NT2/D1 (cell line): ENCODE measurements at regions not wholly inside any gene's neighbourhood (a gene's known extent, or its start where the extent isn't known, plus 50 kb on each side); places are given as distances from the start of the nearest gene placed in this dataset.
"Not testable (repeated sequence)": the region's sequence is repeated elsewhere in the genome, so short reads cannot be mapped to it uniquely, and the experiment has no call there.

ENCODE experiments used
- DNase-seq: peaks from one replicate; pipeline ENCODE4 v3.0.0-alpha.2; 2011; ENCODE audit warnings: low read depth, low spot score
- H3K27me3 ChIP-seq: 2 replicates; pipeline ENCODE4 v1.6.0; 2011; ENCODE audit warnings: mild to moderate bottlenecking; ENCODE audit not compliant: insufficient read length, insufficient read depth
- H3K36me3 ChIP-seq: 2 replicates; pipeline ENCODE4 v1.6.1; 2011; ENCODE audit warnings: mild to moderate bottlenecking, low read length, mixed read lengths; ENCODE audit not compliant: insufficient read depth, insufficient read length
- H3K4me1 ChIP-seq: 2 replicates; pipeline ENCODE4 v1.5.1; 2011; ENCODE audit not compliant: insufficient read depth, insufficient read length
- H3K4me3 ChIP-seq: 2 replicates; pipeline ENCODE4 v1.5.1; 2011; ENCODE audit warnings: low read depth; ENCODE audit not compliant: insufficient read length
- H3K9ac ChIP-seq: 2 replicates; pipeline ENCODE4 v1.6.0; 2011; ENCODE audit warnings: low read depth; ENCODE audit not compliant: insufficient read length
- H3K9me3 ChIP-seq: 2 replicates; pipeline ENCODE4 v1.5.1; 2011; ENCODE audit warnings: mild to moderate bottlenecking, low read length; ENCODE audit not compliant: insufficient read depth
- SUZ12 ChIP-seq: IDR thresholded peaks from 2 replicates; pipeline ENCODE4 v1.6.1; 2011; ENCODE audit not compliant: insufficient read length, insufficient read depth; ENCODE audit errors: extremely low read depth
- YY1 ChIP-seq: IDR thresholded peaks from 2 replicates; pipeline ENCODE4 v1.6.1; 2011; ENCODE audit not compliant: insufficient read length, insufficient read depth
- ZNF274 ChIP-seq: IDR thresholded peaks from 2 replicates; pipeline ENCODE4 v1.6.1; 2011; ENCODE audit warnings: mild to moderate bottlenecking, low read depth, low read length

- Histone ChIP-seq H3K36me3 (no peaks in the 10 kb centered on the region), H3K9ac (no peak overlapping the region), H3K4me1 (no peaks in the 10 kb centered on the region), H3K4me3 (no peak overlapping the region), H3K27me3 (no peaks in the 10 kb centered on the region), H3K9me3 (no peaks in the 10 kb centered on the region)
- no peak for DNase-seq
- no peak for TF ChIP-seq ZNF274
- TF ChIP-seq SUZ12: no peak
- no peak for TF ChIP-seq YY1
Measured at GRCh38 chr4:173991316-173991715, 292.2 kb downstream of the FBXO8 start.

- H3K36me3 ChIP-seq: no peaks in the 10 kb centered on the region
- H3K4me3 ChIP-seq: no peak overlapping the region
- H3K27me3 ChIP-seq: no peaks in the 10 kb centered on the region
- no peaks in the 10 kb centered on the region for H3K9me3 ChIP-seq
- no peaks in the 10 kb centered on the region for H3K4me1 ChIP-seq
- no peak for DNase-seq
- H3K9ac ChIP-seq: no peak overlapping the region
- TF ChIP-seq ZNF274 (no peak), SUZ12 (no peak), YY1 (no peak)
Measured at GRCh38 chr4:173990869-173991210, 292.6 kb downstream of the FBXO8 start.

- H3K36me3 ChIP-seq: no peaks in the 10 kb centered on the region
- H3K4me1 ChIP-seq: no peaks in the 10 kb centered on the region
- DNase-seq: peak; percentile 42
- no peaks in the 10 kb centered on the region for H3K27me3 ChIP-seq
- no peak for TF ChIP-seq YY1
- no peak for TF ChIP-seq SUZ12
- no peak for TF ChIP-seq ZNF274
- no peak overlapping the region for H3K9ac ChIP-seq
- no peak overlapping the region for H3K4me3 ChIP-seq
- H3K9me3 ChIP-seq: no peaks in the 10 kb centered on the region
Measured at GRCh38 chr4:173990126-173990868, 293.2 kb downstream of the FBXO8 start.

- H3K4me3 ChIP-seq, H3K9ac ChIP-seq, H3K36me3 ChIP-seq, H3K9me3 ChIP-seq, H3K27me3 ChIP-seq, H3K4me1 ChIP-seq, DNase-seq: not testable (repeated sequence)
Measured at GRCh38 chr4:173963523-173963922, 319.9 kb downstream of the FBXO8 start.

- Histone ChIP-seq H3K4me3 (no peak overlapping the region), H3K9me3 (no peaks in the 10 kb centered on the region), H3K9ac (no peak overlapping the region), H3K36me3 (no peaks in the 10 kb centered on the region), H3K27me3 (no peaks in the 10 kb centered on the region), H3K4me1 (no peaks in the 10 kb centered on the region)
- DNase-seq: no peak
- no peak for TF ChIP-seq YY1
- TF ChIP-seq SUZ12: no peak
- no peak for TF ChIP-seq ZNF274
Measured at GRCh38 chr4:173960398-173960797, 323.1 kb downstream of the FBXO8 start.

GRCh38 chr4:173958445-173958844 lies 325.0 kb downstream of the FBXO8 start:
- no peak for TF ChIP-seq SUZ12
- no peak for TF ChIP-seq ZNF274
- TF ChIP-seq YY1: no peak
- H3K4me3 ChIP-seq: no peak overlapping the region
- DNase-seq: no peak
- no peak overlapping the region for H3K9ac ChIP-seq
- no peaks in the 10 kb centered on the region for H3K9me3 ChIP-seq
- H3K27me3 ChIP-seq: no peaks in the 10 kb centered on the region
- H3K36me3 ChIP-seq: no peaks in the 10 kb centered on the region
- H3K4me1 ChIP-seq: no peaks in the 10 kb centered on the region

GRCh38 chr4:173943547-173943946 lies 339.9 kb downstream of the FBXO8 start:
- no peak overlapping the region for H3K9ac ChIP-seq
- H3K36me3 ChIP-seq: no peaks in the 10 kb centered on the region
- no peaks in the 10 kb centered on the region for H3K27me3 ChIP-seq
- no peaks in the 10 kb centered on the region for H3K9me3 ChIP-seq
- no peak for TF ChIP-seq YY1
- TF ChIP-seq ZNF274: no peak
- DNase-seq: no peak
- H3K4me1 ChIP-seq: no peaks in the 10 kb centered on the region
- no peak overlapping the region for H3K4me3 ChIP-seq

GRCh38 chr4:173940146-173940545 lies 343.3 kb downstream of the FBXO8 start:
- Histone ChIP-seq H3K36me3 (no peaks in the 10 kb centered on the region), H3K4me1 (no peaks in the 10 kb centered on the region), H3K9me3 (no peaks in the 10 kb centered on the region), H3K4me3 (no peak overlapping the region), H3K27me3 (no peaks in the 10 kb centered on the region), H3K9ac (no peak overlapping the region)
- DNase-seq: no peak
- TF ChIP-seq ZNF274 (no peak), SUZ12 (no peak), YY1 (no peak)
